IPS-18a (cell line): ENCODE measurements at regions not wholly inside any gene's neighbourhood (a gene's known extent, or its start where the extent isn't known, plus 50 kb on each side); places are given as distances from the start of the nearest gene placed in this dataset.

ENCODE experiments used
- H3K27ac ChIP-seq: one replicate; pipeline ENCODE4 v1.5.1; 2013; ENCODE audit warnings: low read length
- H3K27me3 ChIP-seq: one replicate; pipeline ENCODE4 v1.6.1; 2013; ENCODE audit warnings: mild to moderate bottlenecking, low read length; ENCODE audit not compliant: control insufficient read depth, insufficient read depth
- H3K36me3 ChIP-seq: one replicate; pipeline ENCODE4 v1.6.1; 2013; ENCODE audit warnings: low read depth, low read length; ENCODE audit not compliant: control insufficient read depth
- H3K4me1 ChIP-seq: one replicate; pipeline ENCODE4 v1.6.1; 2013; ENCODE audit warnings: low read depth, low read length; ENCODE audit not compliant: control insufficient read depth
- H3K4me3 ChIP-seq: one replicate; pipeline ENCODE4 v1.5.1; 2013; ENCODE audit warnings: low read length
- H3K9ac ChIP-seq: one replicate; pipeline ENCODE4 v1.6.1; 2013; ENCODE audit warnings: mild to moderate bottlenecking, low read length, moderate library complexity
- H3K9me3 ChIP-seq: one replicate; pipeline ENCODE4 v1.6.1; 2013; ENCODE audit warnings: low read depth, low read length; ENCODE audit not compliant: control insufficient read depth

GRCh38 chr21:35220301-35220700 is 171.2 kb upstream of the RUNX1 start:
- H3K9me3 ChIP-seq, result no peaks in the 10 kb centered on the region
- H3K9ac ChIP-seq, result no peak overlapping the region

GRCh38 chr21:35219719-35220118 is 170.6 kb upstream of the RUNX1 start:
- H3K4me1 ChIP-seq, result no peaks in the 10 kb centered on the region
- H3K9ac ChIP-seq, result no peak overlapping the region
- no peak overlapping the region for H3K27ac ChIP-seq
- no peaks in the 10 kb centered on the region for H3K9me3 ChIP-seq
- no peak overlapping the region for H3K4me3 ChIP-seq
- no peaks in the 10 kb centered on the region for H3K36me3 ChIP-seq
- H3K27me3 ChIP-seq, result no peaks in the 10 kb centered on the region

More at GRCh38 chr21:35220301-35220700, 171.2 kb upstream of the RUNX1 start:
- H3K4me3 ChIP-seq, result no peak overlapping the region
- no peaks in the 10 kb centered on the region for H3K4me1 ChIP-seq
- no peaks in the 10 kb centered on the region for H3K27me3 ChIP-seq
- no peaks in the 10 kb centered on the region for H3K36me3 ChIP-seq
- H3K27ac ChIP-seq, result no peak overlapping the region

GRCh38 chr21:35219291-35219690 is 170.2 kb upstream of the RUNX1 start:
- Histone ChIP-seq H3K27me3 (no peaks in the 10 kb centered on the region), H3K4me1 (no peaks in the 10 kb centered on the region), H3K36me3 (no peaks in the 10 kb centered on the region), H3K9me3 (no peaks in the 10 kb centered on the region), H3K4me3 (no peak overlapping the region), H3K9ac (no peak overlapping the region), H3K27ac (no peak overlapping the region)

GRCh38 chr21:35217504-35218060 is 168.5 kb upstream of the RUNX1 start:
- Histone ChIP-seq H3K27ac (no peak overlapping the region), H3K27me3 (no peaks in the 10 kb centered on the region), H3K9me3 (no peaks in the 10 kb centered on the region), H3K4me3 (no peak overlapping the region), H3K9ac (no peak overlapping the region), H3K4me1 (no peaks in the 10 kb centered on the region), H3K36me3 (no peaks in the 10 kb centered on the region)

- H3K27me3 ChIP-seq, result no peaks in the 10 kb centered on the region
- no peak overlapping the region for H3K4me3 ChIP-seq
- no peaks in the 10 kb centered on the region for H3K36me3 ChIP-seq
- no peak overlapping the region for H3K27ac ChIP-seq
- H3K4me1 ChIP-seq, result no peaks in the 10 kb centered on the region
- no peak overlapping the region for H3K9ac ChIP-seq
- H3K9me3 ChIP-seq, result no peaks in the 10 kb centered on the region
These were observed 167.9 kb upstream of the RUNX1 start for GRCh38 chr21:35216996-35217395.

GRCh38 chr21:35215870-35216269 is 166.8 kb upstream of the RUNX1 start:
- H3K27ac ChIP-seq, result no peak overlapping the region

GRCh38 chr21:35212393-35213127 is 163.5 kb upstream of the RUNX1 start:
- no peak overlapping the region for H3K4me3 ChIP-seq
- H3K9ac ChIP-seq, result no peak overlapping the region
- no peaks in the 10 kb centered on the region for H3K36me3 ChIP-seq
- no peaks in the 10 kb centered on the region for H3K9me3 ChIP-seq
- no peaks in the 10 kb centered on the region for H3K27me3 ChIP-seq
- no peak overlapping the region for H3K27ac ChIP-seq
- no peaks in the 10 kb centered on the region for H3K4me1 ChIP-seq

More at GRCh38 chr21:35215870-35216269, 166.8 kb upstream of the RUNX1 start:
- H3K36me3 ChIP-seq, result no peaks in the 10 kb centered on the region
- H3K9ac ChIP-seq, result no peak overlapping the region
- H3K27me3 ChIP-seq, result no peaks in the 10 kb centered on the region
- no peaks in the 10 kb centered on the region for H3K9me3 ChIP-seq
- no peaks in the 10 kb centered on the region for H3K4me1 ChIP-seq
- H3K4me3 ChIP-seq, result no peak overlapping the region

GRCh38 chr21:35211782-35212181 is 162.7 kb upstream of the RUNX1 start:
- Histone ChIP-seq H3K4me1 (no peaks in the 10 kb centered on the region), H3K27me3 (no peaks in the 10 kb centered on the region), H3K9me3 (no peaks in the 10 kb centered on the region), H3K27ac (no peak overlapping the region), H3K4me3 (no peak overlapping the region), H3K36me3 (no peaks in the 10 kb centered on the region), H3K9ac (no peak overlapping the region)

- H3K4me3 ChIP-seq, result no peak overlapping the region
- H3K9me3 ChIP-seq, result no peaks in the 10 kb centered on the region
- no peak overlapping the region for H3K9ac ChIP-seq
- H3K27ac ChIP-seq, result no peak overlapping the region
- H3K27me3 ChIP-seq, result no peaks in the 10 kb centered on the region
- H3K4me1 ChIP-seq, result peaks cover 5% of the 10 kb centered on the region
- no peaks in the 10 kb centered on the region for H3K36me3 ChIP-seq
These were observed 161.0 kb upstream of the RUNX1 start for GRCh38 chr21:35210093-35210492.

GRCh38 chr21:35208810-35209517 is 159.9 kb upstream of the RUNX1 start:
- Histone ChIP-seq H3K4me3 (no peak overlapping the region), H3K36me3 (no peaks in the 10 kb centered on the region), H3K27me3 (no peaks in the 10 kb centered on the region), H3K9ac (no peak overlapping the region), H3K4me1 (peaks cover 8% of the 10 kb centered on the region), H3K9me3 (no peaks in the 10 kb centered on the region), H3K27ac (no peak overlapping the region)

- H3K27ac ChIP-seq, result no peak overlapping the region
- H3K36me3 ChIP-seq, result no peaks in the 10 kb centered on the region
- H3K9ac ChIP-seq, result no peak overlapping the region
- no peak overlapping the region for H3K4me3 ChIP-seq
- no peaks in the 10 kb centered on the region for H3K27me3 ChIP-seq
- peaks cover 8% of the 10 kb centered on the region for H3K4me1 ChIP-seq
- H3K9me3 ChIP-seq, result no peaks in the 10 kb centered on the region
These were observed 159.0 kb upstream of the RUNX1 start for GRCh38 chr21:35208104-35208503.
